Neural progenitor cell (in vitro differentiated cells): ENCODE measurements at regions not wholly inside any gene's neighbourhood (a gene's known extent, or its start where the extent isn't known, plus 50 kb on each side); places are given as distances from the start of the nearest gene placed in this dataset.

Experiments
- EZH2 ChIP-seq: fragments of 200-600 bp; sonication (generic); IDR thresholded peaks from 2 replicates; pipeline ENCODE4 v1.6.1; 2017; ENCODE audit warnings: antibody characterized with exemption, mild to moderate bottlenecking, moderate library complexity
- TF ChIP-seq, protein P1 (sequence below): fragments of 200-600 bp; sonication (generic); IDR thresholded peaks from 2 replicates; pipeline ENCODE4 v1.5.1; 2017; ENCODE audit warnings: antibody characterized with exemption, mild to moderate bottlenecking

DNA sequence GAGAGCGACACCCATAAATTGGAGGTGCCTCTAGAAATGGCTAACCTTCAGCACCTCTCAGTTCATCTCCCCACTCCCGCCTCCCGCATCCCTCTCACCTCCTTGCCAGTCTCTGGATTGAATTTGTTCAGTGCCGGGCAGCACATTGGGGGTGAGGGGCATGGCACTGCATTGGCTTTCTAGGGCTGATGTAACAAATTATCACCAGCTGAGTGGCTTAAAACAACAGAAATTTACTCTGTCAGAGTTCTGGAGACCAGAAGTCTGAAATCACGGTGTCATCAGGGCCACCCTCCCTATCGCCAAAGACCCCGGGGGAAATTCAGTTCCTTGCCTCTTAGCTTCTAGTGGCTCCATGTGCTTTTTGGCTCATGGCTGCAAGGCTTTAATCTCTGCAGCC lies 105.1 kb upstream of the RBPJ start:
- TF ChIP-seq, protein P1, sequence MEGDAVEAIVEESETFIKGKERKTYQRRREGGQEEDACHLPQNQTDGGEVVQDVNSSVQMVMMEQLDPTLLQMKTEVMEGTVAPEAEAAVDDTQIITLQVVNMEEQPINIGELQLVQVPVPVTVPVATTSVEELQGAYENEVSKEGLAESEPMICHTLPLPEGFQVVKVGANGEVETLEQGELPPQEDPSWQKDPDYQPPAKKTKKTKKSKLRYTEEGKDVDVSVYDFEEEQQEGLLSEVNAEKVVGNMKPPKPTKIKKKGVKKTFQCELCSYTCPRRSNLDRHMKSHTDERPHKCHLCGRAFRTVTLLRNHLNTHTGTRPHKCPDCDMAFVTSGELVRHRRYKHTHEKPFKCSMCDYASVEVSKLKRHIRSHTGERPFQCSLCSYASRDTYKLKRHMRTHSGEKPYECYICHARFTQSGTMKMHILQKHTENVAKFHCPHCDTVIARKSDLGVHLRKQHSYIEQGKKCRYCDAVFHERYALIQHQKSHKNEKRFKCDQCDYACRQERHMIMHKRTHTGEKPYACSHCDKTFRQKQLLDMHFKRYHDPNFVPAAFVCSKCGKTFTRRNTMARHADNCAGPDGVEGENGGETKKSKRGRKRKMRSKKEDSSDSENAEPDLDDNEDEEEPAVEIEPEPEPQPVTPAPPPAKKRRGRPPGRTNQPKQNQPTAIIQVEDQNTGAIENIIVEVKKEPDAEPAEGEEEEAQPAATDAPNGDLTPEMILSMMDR = no peak
- TF ChIP-seq EZH2 = no peak
